ENCODE measurements at regions not wholly inside any gene's neighbourhood (a gene's known extent, or its start where the extent isn't known, plus 50 kb on each side); places are given as distances from the start of the nearest gene placed in this dataset.

DNA sequence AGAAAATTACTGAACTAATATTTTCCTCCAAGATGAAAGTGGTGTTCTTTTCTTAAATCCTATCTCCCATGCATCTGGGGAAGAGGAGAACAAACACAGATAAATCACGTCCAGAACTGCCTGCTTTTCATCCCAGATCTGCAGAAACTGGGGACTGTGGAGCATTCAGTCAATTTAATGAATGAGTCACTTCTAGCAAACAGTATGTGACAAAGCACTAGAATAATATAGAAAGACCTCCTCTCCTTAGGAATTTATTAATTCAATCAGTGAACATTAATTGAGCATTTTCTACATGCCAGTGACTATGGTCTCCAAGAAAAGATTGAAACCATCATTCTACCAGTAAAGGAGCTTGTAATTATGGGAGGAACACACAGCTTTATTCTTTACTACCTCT lies 693.4 kb upstream of the ID2 start:
- DNase-seq = no peak

DNA sequence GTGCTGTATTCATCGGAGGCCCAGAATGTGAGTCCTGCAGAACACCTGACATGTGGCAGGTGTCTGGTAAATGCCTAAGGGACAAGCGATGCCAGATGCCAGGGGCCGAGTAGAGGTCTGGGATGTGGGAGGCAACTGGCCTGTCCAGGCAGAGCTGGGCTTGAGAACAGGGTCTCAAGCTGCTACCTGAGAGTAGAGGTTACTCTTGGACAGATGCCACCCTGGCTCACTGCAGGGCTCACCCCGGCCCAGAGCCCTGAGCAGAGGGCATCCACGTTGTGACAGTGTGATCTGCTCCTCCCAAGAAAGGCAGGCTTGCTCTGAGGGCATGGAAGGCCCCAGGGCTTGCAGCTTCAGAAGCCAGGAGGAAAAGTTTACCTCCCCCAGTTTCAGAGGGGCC lies 692.0 kb upstream of the ID2 start:
- no peak for DNase-seq

DNA sequence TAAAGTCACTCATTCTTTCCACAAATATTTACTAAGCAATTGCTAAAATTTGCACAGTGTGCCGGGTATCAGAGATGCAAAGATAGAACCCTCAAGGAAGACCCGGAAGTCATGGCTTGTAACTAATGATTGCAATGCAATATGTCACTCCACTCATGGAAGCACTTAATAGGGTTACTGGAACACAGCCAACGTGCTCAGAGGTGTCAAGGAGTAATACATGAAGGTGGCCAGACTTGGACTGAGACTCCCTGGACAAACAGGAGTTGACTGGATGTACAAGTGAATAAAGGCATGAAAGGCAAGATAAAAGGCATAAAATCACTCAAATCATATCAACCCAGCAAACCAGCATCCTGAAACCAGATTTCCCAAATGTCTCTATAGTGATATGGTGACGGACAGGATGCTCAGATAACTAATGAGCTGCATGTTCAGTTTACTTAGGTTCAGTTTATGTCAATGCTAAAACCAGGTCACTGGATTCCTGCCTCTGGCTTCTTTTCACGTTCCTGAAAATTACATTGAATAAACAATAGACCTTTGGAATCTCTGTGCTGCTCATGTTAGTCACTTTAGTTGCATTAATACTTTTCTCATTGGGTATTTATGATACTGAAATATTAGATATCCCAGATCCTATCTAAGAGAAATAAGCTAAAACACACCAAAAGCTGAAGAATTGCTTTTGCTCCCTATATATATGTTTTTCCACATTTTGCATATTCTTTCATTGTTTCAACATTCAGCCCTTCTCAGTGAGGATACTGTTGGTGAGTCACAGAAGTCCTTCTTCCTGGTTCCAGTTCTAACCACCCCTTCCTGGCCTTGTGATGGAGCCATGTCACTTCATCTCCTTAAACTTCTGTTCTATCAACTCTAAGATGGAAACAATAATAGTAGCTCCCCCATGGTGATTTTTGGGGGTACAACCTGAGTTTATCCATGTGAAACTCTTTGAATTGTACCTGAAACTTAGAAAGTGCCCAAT lies 688.9 kb upstream of the ID2 start:
- DNase-seq = no peak

DNA sequence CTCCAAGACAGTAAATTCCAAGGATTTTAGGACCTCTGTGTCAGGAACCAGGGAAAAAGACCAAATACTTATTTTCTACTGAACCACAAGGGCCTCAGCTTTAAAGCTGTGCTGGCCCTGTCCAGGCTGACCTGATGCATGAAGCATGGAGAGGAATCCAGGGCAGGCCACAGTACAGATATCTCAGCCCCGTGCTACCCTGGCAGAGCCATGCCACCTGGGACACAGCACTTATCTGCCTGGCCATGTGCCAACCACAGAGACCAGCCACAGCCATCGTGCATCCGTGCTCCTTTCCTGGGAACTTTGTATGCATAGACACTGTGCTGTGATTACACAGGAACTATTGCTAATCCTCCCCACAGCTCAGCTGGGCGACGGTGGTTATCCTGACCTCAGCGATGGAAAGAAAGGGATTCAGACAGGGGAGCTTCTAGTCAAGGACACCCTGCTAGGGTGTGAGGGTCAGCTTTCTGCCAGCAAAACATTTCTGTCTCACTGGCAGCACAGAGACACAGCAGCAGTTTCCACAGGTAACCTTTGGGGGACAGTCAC lies 687.4 kb upstream of the ID2 start:
- DNase-seq = no peak

DNA sequence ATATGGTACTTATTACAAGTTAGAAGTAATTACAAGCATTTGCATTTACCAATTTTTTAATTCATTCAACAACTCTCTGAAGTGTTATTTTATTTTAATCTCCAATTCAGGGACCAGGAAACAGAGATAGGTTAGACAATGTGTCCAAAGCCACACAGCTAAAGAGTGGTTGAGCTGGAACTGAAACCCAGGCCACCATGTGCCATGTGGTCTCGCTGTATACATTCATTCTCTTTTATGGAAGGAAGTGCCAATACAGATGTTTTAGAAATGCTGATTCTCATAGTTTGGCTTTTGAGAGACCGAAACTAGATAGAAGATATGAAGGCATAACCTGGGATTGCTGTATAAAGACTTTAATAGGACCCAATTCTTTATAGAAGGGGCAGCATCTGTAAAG lies 684.6 kb upstream of the ID2 start:
- DNase-seq = no peak

GRCh38 chr2:7999683-8000476 lies 682.0 kb upstream of the ID2 start:
- no peak for DNase-seq

DNA sequence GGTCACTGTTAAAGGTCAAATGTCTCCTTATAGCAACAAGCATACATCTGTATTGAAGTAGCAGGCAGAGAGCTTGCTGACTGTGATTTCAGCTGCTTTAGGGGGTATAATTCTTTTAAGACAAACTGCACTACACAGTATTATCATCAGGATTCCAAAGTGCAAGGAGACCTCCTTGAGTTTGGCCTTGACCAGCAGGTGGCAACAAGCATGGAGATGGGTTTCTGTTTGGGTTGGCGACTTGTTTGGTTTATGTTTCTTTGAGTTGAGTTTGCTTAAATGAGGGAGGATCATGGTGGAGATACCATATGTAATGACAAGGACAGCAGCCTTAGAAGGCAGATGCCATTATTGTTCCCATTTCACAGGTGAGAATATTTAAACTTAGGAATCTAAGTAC lies 681.0 kb upstream of the ID2 start:
- no peak for DNase-seq

DNA sequence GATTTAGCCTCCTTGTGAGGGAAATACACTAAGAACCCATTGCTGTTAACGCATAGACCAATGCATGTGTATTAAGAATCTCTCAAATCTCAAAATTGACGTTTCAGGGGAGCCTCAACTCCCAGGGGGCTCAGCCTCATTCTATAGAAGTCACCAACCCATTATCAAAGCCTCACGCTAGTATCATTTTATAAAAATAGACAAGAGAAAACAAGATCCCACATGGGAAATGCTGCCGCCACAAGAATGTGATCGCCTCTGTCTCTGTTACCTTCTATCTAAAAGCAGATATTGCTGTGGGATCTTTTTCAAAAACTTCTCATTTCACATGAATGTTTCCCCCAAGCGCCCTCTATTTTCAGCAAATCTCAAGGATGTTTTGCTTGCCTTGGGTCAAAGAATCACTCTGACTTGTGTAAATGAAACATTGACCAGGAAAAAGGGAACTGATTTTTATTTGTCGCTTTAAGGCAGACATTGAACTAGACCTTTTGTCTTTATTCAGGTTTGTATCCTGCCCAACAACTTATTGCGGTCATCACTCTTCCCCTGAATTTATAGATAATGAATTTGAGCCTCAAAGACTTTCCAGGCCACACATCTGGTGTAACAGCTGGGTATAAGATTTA lies 679.0 kb upstream of the ID2 start:
- no peak for DNase-seq

DNA sequence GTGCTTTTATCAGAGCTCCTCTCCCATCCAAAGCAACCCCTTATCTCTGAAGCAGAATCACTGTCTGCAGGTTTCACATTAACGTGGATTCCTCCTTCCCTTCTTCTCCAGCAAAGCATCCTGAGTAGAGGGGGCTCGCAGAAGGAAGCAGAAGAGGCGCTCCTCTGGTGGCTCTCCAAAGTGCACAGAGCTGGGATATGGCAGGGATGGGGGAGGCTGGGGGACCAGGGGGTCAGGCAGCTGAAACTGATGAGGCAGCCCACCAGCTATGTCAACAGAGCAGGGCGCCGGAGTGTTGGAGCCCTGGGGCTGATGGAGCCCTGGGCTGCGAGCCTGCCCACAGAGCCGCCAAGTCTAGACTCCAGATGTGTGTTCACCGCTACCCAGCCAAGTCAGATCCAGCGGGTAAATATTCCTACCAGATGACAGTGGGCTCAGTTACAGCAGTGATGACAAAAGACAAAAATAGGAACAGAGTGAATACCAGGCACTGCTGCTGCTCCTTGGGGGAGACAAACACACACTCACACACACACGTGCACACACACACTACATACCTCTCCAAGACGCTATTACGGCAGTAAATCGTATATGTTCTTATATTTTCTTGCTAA lies 678.3 kb upstream of the ID2 start:
- DNase-seq = no peak

GRCh38 chr2:8004250-8004681 lies 677.6 kb upstream of the ID2 start:
- no peak for DNase-seq

DNA sequence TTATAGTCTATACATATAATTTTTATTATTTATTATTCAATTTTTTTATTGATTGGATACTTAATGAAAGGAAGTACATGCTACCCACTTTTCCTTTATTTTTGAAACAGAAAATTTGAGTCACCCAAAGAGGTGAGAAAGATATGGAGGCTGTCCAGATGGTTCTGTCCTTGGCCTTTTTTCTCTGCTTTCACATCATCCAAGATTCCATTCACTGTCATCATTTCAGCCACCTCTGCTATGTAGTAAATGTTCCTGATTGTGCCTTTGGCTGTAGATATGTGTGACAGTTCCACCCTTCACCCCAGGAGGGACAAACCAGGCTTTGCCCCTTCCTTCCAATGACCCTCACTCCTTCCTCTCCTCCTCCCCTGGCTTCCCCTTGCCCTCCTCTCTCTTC lies 675.7 kb upstream of the ID2 start:
- no peak for DNase-seq

- DNase-seq = no peak
Measured at GRCh38 chr2:8006626-8007025, 675.2 kb upstream of the ID2 start.

GRCh38 chr2:8009010-8009597 lies 672.8 kb upstream of the ID2 start:
- no peak for DNase-seq

DNA sequence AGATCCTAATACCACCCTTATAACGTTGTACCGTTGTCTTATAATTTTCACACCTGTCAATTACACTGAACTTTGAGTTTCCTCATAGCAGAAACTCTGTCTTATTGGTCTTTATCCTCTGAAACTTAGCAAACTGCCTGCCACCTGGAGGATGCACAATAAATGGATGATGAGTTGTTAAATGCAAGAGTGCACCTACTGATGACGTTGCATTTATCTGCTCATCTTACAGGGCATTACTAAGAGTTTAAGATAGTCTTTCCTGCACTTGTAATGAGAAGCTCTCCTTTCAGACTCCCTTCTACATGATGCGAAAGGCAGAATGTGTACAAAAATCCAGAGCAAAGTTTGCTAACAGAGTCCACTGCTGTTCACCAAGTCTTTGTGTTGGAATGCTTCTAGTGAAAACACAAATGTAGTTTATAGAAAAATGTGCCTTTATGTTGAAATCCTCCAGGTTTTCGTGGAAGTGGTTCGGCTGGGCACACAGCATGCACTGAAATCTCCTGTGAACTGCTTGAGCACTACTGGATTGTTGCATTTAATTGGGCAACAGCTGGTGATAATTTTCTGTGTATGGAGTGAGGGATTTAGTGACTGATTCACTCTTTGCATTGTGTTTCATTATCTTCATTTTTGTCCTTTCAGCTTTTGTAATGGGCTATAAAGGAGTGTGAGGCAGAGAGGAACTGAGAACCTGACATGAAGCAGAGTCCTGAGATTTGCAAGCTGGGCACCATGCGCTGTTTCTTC lies 665.8 kb upstream of the ID2 start:
- no peak for DNase-seq

DNA sequence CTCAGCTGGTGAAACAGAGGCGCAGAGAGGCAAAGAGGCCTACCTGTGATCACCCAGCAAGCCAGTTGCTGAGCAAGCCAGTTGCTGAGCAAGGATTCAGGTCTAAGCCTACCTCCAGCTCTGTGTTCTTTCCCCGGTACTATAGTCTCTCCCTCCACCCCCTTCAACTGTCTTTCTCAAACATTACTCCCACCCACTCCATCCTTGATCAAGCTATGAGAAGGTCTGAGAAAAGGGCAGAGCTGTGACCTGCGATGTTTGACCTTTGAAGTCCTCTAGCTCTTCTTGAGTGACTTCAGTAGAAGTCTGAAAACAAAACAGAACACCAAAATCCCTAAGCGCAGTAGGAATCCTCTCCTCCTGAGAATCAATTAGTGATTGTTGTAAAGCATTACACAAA lies 665.2 kb upstream of the ID2 start:
- DNase-seq = no peak

DNA sequence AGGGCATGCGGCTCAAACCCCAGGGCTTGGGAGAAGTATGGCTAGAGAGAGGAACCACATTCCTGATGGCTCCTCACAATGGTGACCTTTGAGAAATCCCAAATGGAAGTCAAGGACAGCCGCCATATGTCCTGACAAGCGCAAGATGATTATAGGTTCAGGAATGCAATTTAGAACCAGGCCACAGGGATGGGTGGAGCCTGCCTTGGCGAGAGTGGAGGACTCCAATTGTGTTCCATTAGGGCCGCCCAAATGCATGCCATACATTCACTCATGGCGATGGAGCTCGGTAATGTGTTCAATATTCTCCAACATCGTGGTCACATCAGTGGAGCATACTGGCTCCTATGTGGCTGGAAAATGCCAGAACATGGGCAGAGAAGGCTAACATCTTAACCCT lies 662.9 kb upstream of the ID2 start:
- DNase-seq = no peak

GRCh38 chr2:8019934-8020333 lies 661.9 kb upstream of the ID2 start:
- no peak for DNase-seq

GRCh38 chr2:8021921-8022320 lies 659.9 kb upstream of the ID2 start:
- no peak for DNase-seq

DNA sequence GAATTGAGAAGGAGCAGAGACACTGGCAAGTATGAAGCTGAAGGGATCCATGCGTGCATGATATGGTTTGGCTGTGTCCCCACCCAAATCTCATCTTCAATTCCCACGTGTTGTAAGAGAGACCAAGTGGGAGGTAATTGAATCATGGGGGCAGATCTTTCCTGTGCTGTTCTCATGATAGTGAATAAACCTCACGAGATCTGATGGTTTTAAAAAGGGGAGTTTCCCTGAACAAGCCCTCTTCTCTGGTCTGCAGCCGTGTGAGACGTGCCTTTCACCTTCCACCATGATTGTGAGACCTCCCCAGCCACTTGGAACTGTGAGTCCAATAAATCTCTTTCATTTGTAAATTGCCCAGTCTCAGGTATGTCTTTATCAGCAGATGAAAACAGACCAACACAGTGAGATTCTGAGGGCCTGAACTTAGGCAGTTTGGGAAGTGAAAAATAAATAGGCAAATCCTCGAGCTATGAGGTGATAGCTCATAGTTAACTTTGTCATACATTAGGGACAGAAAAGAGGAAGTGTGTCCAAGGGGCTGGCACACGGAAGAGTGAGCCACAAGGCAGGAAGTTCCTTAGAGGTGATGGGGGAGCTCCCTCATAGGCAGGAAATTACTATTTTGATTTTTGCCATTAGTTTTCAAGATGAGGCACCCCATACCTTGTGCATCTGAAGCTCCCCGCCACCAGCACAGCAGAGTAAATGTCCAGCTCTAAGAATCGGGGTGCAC lies 658.8 kb upstream of the ID2 start:
- DNase-seq = no peak

- DNase-seq = no peak
Measured at GRCh38 chr2:8024506-8024905, 657.4 kb upstream of the ID2 start.

DNA sequence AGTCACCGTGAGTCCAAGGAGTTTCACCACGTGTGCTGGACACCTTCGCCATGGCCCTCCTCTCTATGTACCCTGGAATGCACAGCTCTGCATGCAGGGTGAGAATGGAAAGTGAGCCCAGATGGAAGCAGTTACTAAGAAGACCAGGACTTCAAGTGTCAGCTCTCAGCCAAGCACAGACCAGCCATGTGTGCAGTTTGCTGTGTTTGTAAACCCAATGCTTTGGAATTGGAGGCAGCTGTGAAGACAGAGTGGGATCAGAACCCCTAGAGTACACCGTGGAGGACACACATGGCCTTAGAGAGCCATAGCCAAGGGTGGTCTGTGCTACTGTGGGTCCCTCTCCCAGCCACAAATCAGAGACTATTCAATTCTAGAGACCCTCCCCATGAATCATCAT lies 655.5 kb upstream of the ID2 start:
- no peak for DNase-seq

All from activated T-cell treated with anti-CD3 and anti-CD28 coated beads, Interleukin-2, amount 50 U/mL, for 1 hour (primary cell).